Stimulated activated CD4-positive, alpha-beta T cell treated with anti-CD3 and anti-CD28 coated beads, Interleukin-12 subunit alpha, Interleukin-12 subunit beta, amount 100 ng/mL, for 24 hours (primary cell): ENCODE measurements at regions not wholly inside any gene's neighbourhood (a gene's known extent, or its start where the extent isn't known, plus 50 kb on each side); places are given as distances from the start of the nearest gene placed in this dataset.

ENCODE experiments used
- DNase-seq, 2 experiments: peaks; one replicate each; pipeline ENCODE4 v3.0.0-alpha.2; 2020; ENCODE audit warnings: low read depth in 2 of 2

GRCh38 chr3:87420171-87420570 is 143.8 kb upstream of the POU1F1 start:
- no peak for DNase-seq

- no peak for DNase-seq
Observed at GRCh38 chr3:87414271-87414670, 137.9 kb upstream of the POU1F1 start.

GRCh38 chr3:87413814-87414213 is 137.4 kb upstream of the POU1F1 start:
- DNase-seq: no peak

- no peak for DNase-seq
Observed at GRCh38 chr3:87410110-87410509, 133.7 kb upstream of the POU1F1 start.

- DNase-seq: no peak
Observed at GRCh38 chr3:87398168-87398801, 121.9 kb upstream of the POU1F1 start.

GRCh38 chr3:87397211-87397610 is 120.8 kb upstream of the POU1F1 start:
- no peak for DNase-seq

- no peak for DNase-seq
Observed at GRCh38 chr3:87390821-87391220, 114.4 kb upstream of the POU1F1 start.

- no peak for DNase-seq
Observed at GRCh38 chr3:87390353-87390752, 114.0 kb upstream of the POU1F1 start.

GRCh38 chr3:87375231-87375682 is 98.9 kb upstream of the POU1F1 start:
- no peak for DNase-seq

- DNase-seq: no peak
Observed at GRCh38 chr3:87370007-87370406, 93.6 kb upstream of the POU1F1 start.

GRCh38 chr3:87367736-87368135 is 91.4 kb upstream of the POU1F1 start:
- DNase-seq: no peak

GRCh38 chr3:87363721-87364120 is 87.3 kb upstream of the POU1F1 start:
- DNase-seq: no peak

- DNase-seq: no peak
Observed at GRCh38 chr3:87361956-87362355, 85.6 kb upstream of the POU1F1 start.

GRCh38 chr3:87361271-87361670 is 84.9 kb upstream of the POU1F1 start:
- no peak for DNase-seq

GRCh38 chr3:87359826-87360225 is 83.4 kb upstream of the POU1F1 start:
- DNase-seq: no peak

GRCh38 chr3:87359025-87359424 is 82.6 kb upstream of the POU1F1 start:
- no peak for DNase-seq

GRCh38 chr3:87358066-87358465 is 81.7 kb upstream of the POU1F1 start:
- no peak for DNase-seq

- no peak for DNase-seq
Observed at GRCh38 chr3:87354398-87354797, 78.0 kb upstream of the POU1F1 start.

GRCh38 chr3:87351937-87352336 is 75.6 kb upstream of the POU1F1 start:
- DNase-seq: no peak

- DNase-seq: no peak
Observed at GRCh38 chr3:87350367-87351199, 74.2 kb upstream of the POU1F1 start.

GRCh38 chr3:87349833-87350232 is 73.4 kb upstream of the POU1F1 start:
- DNase-seq: no peak

GRCh38 chr3:87336761-87337160 is 60.4 kb upstream of the POU1F1 start:
- no peak for DNase-seq

- DNase-seq: no peak
Observed at GRCh38 chr3:87335931-87336330, 59.5 kb upstream of the POU1F1 start.
